Superior temporal gyrus (tissue), 1 donor: ENCODE measurements at regions not wholly inside any gene's neighbourhood (a gene's known extent, or its start where the extent isn't known, plus 50 kb on each side); places are given as distances from the start of the nearest gene placed in this dataset.
A peak's percentile ranks its signal among the peaks of the same experiment; 100 is the strongest.
"Not testable (repeated sequence)": the region's sequence is repeated elsewhere in the genome, so short reads cannot be mapped to it uniquely, and the experiment has no call there.

Experiments used
- DNase-seq: peaks from one replicate; pipeline ENCODE4 v3.0.0-alpha.2; 2016; ENCODE audit errors: extremely low spot score

- no peak for DNase-seq
Measured at GRCh38 chr7:55261386-55261770, 103.8 kb upstream of the LANCL2 start.

DNA sequence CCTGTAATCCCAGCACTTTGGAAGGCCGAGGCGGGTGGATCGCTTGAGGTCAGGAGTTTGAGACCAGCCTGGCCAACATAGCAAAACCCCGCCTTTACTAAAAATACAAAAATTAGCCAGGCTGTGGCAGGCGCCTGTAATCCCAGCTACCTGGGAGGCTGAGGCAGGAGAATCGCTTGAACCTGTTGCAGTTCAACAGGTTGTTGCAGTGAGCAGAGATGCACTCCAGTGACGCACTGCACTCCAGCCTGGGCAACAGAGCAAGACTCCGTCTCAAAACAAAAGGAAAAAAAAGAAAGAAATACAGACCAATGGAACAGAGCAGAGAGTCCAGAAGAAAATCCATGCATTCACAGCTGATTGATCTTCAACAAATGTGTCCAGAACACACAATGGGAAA lies 99.8 kb upstream of the LANCL2 start:
- DNase-seq: not testable (repeated sequence)

DNA sequence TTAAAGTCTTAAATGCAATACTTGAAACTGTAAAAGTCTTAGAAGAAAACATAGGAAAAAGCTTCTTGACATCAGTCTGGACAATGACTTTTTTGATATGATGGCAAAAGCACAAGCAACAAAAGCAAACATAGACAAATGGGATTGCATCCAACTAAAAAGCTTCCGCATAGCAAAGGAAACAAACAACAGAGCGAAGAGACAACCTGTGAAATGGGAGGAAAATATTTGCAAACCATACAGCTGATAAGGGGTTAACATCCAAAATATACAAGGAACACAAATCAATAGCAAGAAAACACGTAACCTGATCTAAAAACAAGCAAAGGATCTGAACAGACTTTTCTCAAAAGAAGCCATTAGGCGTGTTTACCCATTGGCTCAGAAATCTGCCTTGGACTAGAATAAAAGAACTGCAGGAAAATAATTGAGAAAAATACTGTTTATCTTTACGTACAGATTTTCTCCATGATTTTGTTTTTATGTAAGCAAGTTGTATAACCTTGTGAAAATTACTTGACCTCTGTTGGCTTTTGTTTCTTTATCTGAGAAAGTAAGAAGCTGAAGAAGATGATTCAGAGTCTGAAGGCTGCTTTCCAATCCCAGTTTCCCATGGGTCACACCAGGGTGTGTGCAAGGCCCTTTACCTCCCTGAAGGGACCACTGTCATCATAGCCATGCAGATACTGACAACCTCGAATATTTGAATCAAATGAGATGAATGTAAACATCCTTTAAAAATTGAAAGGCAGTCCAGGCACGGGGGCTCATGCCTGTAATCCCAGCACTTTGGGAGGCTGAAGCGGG lies 99.1 kb upstream of the LANCL2 start:
- no peak for DNase-seq

DNA sequence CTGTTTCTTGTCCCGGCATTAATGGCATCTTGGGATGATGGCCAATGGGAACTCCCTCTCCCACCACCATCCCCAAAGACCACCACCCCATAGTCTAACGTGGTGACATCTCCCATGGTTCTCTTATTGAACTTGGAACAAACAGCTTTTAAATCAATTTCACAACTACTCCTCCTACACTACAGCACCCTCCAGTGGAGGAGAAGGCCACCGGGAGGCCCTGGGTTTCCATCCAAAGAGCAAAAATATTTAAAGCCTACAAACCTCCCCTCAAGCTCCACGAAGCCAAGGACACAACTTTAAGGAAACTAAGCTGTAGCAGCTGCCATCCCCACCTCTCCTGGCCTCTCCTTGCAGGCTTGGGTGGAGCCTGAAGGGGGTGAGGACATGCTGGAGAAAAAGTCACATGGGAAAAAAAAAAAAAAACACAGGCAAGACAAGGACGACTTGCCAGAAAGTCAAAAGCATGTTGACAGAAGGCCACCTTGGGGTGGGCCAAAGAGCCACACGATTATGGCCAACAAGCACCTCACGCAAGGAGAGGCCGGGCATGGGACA lies 94.0 kb upstream of the LANCL2 start:
- no peak for DNase-seq

DNA sequence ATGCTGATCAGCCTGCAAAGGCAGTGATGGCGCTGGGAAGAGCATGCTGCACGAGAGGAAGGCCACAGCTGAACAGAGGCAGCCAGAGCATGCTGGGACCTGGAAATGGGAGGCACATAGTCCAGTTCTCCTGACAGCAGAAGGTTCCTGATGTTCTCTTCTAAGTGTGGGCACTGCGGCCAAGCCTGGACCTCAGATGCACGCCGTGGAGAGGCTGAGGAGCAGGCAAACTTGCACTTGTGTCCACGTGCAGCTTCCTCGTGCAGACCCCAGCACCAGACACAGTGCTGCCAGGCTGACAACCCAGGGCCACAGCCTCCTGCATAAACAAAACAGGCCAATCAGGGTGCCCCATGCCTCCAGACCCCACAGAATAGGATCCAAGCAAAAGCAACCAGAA lies 93.5 kb upstream of the LANCL2 start:
- no peak for DNase-seq

- no peak for DNase-seq
Measured at GRCh38 chr7:55272328-55272727, 92.8 kb upstream of the LANCL2 start.

- no peak for DNase-seq
Measured at GRCh38 chr7:55273186-55273980, 91.8 kb upstream of the LANCL2 start.

GRCh38 chr7:55274156-55274555 lies 91.0 kb upstream of the LANCL2 start:
- no peak for DNase-seq

GRCh38 chr7:55275291-55276200 lies 89.6 kb upstream of the LANCL2 start:
- DNase-seq: no peak

- no peak for DNase-seq
Measured at GRCh38 chr7:55276572-55277295, 88.4 kb upstream of the LANCL2 start.

GRCh38 chr7:55277916-55278315 lies 87.2 kb upstream of the LANCL2 start:
- DNase-seq: no peak

- DNase-seq: no peak
Measured at GRCh38 chr7:55278321-55278720, 86.8 kb upstream of the LANCL2 start.

- DNase-seq: no peak
Measured at GRCh38 chr7:55279080-55279845, 85.9 kb upstream of the LANCL2 start.

- DNase-seq: peak; percentile 91
Measured at GRCh38 chr7:55280031-55280454, 85.1 kb upstream of the LANCL2 start.

DNA sequence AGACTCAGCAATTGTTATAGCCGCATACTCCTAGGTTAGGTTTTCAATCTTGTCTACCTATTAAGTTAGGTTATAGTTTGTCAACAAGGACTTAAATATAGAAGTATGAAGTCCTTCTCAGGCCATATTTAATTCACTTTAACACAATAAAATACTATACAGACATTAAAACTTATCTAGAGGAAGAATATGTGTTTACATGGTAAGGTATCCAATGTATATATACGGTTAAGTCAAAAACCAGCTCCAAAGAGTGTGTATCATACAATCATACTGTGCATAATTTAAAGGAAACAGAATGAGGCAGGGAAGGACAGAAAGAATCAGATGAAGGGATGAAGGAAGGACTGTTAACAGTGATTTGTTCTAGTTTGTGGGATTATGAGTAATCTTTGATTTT lies 79.5 kb upstream of the LANCL2 start:
- no peak for DNase-seq

- DNase-seq: no peak
Measured at GRCh38 chr7:55286666-55287065, 78.5 kb upstream of the LANCL2 start.

DNA sequence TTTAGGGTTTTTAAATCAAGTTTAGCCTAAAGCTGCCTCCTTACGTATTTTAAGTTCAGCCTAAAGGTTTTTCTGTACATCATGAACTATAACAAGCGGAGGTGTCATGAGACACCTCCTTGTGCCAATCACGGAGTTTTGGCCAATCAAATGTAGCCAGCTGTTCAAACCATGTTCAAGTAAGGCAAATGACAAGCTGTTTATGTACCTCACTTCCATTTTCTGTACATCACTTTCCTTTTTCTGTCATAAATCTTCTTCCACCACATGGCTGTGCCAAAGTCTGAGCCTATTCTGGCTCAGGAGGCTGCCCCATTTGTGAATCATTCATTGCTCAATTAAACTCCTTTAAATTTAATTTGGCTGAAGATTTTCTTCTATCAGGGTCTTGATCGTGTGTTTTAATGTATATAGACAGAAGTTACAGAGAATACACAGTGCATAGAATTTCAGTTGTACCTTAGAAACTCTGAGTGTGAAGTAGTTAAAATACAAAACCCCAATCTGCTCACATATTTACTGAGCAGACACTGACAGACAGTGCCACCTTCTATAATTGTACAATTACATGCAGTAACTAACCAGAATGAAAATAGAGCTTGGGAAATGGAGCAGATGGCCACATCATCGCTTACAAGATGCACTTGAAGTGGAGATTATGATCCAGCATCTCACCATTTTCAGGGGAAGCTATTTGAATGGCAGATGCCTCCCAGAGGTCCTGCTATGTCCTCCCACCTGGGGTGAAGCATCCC lies 76.9 kb upstream of the LANCL2 start:
- DNase-seq: peak; percentile 70

DNA sequence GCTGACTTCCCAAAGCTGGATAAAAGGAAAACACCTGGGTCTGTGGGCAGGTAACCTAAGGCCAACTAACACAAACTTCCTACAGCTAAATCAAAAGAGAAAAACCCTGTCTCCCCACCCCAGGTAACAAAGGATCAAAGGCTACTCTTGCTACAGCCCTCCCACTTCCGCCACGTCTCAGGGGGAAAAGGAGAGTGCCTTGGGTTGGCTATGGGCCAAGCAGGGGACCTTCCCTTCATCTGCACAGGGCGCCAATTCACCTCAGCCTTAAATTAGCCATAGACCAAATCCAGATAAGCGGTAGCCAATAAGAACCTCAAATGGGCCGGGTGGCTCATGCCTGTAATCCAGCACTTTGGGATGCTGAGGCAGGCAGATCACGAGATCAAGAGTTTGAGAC lies 69.1 kb upstream of the LANCL2 start:
- no peak for DNase-seq

- DNase-seq: peak; percentile 2
Measured at GRCh38 chr7:55299273-55299967, 65.7 kb upstream of the LANCL2 start.
